ENCODE measurements at regions not wholly inside any gene's neighbourhood (a gene's known extent, or its start where the extent isn't known, plus 50 kb on each side); places are given as distances from the start of the nearest gene placed in this dataset.

DNA sequence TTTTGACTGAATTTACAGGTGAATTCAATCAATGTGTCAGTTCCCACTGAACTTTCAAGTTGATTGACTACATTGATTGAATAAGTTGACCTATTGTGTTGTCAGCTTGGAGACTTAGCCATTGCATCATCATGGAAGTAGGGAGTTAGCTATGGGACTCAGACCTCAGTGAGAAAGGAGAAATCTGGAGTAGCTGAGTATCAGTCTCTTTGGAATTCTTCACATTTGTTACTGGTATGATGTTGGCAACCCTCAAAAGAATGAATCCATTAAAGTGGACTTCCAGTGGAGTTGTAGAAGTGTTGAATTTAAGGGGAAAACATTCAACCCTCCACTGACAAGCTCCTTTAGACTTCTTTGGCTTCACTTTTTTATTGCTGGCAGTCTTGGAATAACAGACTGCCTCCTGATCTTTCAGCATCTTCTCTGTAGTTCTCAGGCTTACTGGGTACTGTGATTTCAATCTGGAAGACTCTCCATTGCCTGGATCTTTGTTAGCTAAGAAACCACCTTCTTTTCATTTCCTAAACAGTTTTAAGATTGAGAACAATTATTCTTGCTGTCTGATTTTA lies 160.3 kb upstream of the NRP1 start:
- TF ChIP-seq POLR2AphosphoS5 (IDR thresholded peaks at IDR 0.05; ENCODE audit: low read depth, low read length) (no peak), SIN3A (IDR thresholded peaks at IDR 0.05; ENCODE audit: borderline replicate concordance, insufficient read depth, low read length) (no peak), FOXP2 (optimal IDR thresholded peaks at IDR 0.05; ENCODE audit: borderline replicate concordance, extremely low read depth, extremely low read length, insufficient read depth) (no peak), TAF1 (IDR thresholded peaks at IDR 0.05; ENCODE audit: borderline replicate concordance, insufficient read depth, low read length) (no peak)
- TF ChIP-seq, protein P1, sequence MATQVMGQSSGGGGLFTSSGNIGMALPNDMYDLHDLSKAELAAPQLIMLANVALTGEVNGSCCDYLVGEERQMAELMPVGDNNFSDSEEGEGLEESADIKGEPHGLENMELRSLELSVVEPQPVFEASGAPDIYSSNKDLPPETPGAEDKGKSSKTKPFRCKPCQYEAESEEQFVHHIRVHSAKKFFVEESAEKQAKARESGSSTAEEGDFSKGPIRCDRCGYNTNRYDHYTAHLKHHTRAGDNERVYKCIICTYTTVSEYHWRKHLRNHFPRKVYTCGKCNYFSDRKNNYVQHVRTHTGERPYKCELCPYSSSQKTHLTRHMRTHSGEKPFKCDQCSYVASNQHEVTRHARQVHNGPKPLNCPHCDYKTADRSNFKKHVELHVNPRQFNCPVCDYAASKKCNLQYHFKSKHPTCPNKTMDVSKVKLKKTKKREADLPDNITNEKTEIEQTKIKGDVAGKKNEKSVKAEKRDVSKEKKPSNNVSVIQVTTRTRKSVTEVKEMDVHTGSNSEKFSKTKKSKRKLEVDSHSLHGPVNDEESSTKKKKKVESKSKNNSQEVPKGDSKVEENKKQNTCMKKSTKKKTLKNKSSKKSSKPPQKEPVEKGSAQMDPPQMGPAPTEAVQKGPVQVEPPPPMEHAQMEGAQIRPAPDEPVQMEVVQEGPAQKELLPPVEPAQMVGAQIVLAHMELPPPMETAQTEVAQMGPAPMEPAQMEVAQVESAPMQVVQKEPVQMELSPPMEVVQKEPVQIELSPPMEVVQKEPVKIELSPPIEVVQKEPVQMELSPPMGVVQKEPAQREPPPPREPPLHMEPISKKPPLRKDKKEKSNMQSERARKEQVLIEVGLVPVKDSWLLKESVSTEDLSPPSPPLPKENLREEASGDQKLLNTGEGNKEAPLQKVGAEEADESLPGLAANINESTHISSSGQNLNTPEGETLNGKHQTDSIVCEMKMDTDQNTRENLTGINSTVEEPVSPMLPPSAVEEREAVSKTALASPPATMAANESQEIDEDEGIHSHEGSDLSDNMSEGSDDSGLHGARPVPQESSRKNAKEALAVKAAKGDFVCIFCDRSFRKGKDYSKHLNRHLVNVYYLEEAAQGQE (IDR thresholded peaks at IDR 0.05; ENCODE audit: insufficient read depth in 1 of 2, low read depth in 2 of 2, low read length in 2 of 2), result no peak

DNA sequence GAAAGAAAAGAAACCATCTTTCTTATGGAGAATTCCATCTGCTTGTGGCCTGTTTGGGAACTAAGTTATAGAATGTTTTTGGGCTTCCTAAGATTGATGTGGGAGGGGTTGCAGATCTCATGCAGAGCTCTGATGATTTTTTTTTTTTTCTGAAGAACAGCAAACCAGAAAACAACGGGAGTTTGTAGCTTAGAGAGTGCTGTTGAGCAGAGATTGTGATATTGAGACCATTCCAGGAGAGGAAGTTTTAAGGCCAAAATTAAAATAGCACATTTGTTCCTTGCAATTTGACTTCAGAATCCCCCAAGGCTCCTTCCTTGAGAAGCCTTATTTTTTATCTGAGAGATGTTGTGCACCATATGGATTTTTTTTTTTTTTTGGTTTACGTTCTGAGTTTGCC lies 159.5 kb upstream of the NRP1 start:
- TF ChIP-seq FOXP2 (optimal IDR thresholded peaks at IDR 0.05; ENCODE audit: borderline replicate concordance, extremely low read depth, extremely low read length, insufficient read depth) (no peak), POLR2AphosphoS5 (IDR thresholded peaks at IDR 0.05; ENCODE audit: low read depth, low read length) (no peak), TAF1 (IDR thresholded peaks at IDR 0.05; ENCODE audit: borderline replicate concordance, insufficient read depth, low read length) (no peak), SIN3A (IDR thresholded peaks at IDR 0.05; ENCODE audit: borderline replicate concordance, insufficient read depth, low read length) (no peak)
- TF ChIP-seq, protein P1 (IDR thresholded peaks at IDR 0.05; ENCODE audit: insufficient read depth in 1 of 2, low read depth in 2 of 2, low read length in 2 of 2), result no peak

DNA sequence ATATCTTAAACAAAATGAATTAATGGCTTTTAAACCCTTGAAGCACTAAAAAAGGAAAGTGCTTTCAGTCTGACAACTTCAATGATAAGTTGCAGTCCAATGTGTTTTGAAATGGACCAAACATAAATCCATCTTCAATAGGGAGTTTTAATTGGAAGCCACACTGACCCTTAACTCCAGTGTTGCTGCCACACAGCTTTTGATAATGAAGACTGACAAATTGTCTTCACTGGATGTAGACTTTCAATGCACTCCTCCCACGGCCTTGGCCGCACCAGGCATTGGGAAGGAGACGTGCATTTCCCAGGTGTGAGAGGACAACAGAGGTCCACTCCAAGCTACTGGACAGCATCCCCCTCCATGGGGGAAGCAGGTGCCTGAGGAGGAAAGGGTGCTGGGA lies 159.0 kb upstream of the NRP1 start:
- no peak for TF ChIP-seq SIN3A (IDR thresholded peaks at IDR 0.05; ENCODE audit: borderline replicate concordance, insufficient read depth, low read length)
- TF ChIP-seq, protein P1 (IDR thresholded peaks at IDR 0.05; ENCODE audit: insufficient read depth in 1 of 2, low read depth in 2 of 2, low read length in 2 of 2), result no peak

DNA sequence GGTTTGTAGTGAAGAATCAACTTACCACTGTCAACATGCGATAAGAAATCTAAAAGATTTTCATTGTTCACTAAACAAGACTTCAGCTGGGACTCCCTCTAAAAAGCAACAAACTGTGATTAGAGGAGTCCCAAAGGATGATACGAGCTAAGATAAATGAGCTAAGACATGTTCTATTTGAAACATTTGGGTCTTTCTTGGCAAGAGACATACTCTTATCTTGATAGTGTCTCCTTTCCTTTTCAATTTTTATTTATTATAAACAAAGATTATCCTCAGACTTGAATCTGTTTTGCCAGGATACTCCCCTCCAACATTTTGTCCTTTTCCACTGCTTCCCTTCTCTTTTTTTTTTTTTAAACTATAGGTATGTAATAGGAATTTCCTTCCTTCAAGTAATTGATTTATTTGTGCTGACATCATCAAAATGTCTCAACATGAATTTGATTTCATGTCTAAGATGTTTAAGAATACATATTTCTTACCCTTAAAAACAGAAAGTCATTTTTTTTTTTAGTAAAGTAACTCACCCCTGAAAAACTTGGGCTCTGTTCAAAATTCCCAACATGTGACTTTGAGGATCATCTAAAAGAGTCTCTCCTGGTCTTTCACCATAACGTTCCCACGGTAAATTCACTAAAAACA lies 158.4 kb upstream of the NRP1 start:
- TF ChIP-seq TAF1 (IDR thresholded peaks at IDR 0.05; ENCODE audit: borderline replicate concordance, insufficient read depth, low read length), result no peak

DNA sequence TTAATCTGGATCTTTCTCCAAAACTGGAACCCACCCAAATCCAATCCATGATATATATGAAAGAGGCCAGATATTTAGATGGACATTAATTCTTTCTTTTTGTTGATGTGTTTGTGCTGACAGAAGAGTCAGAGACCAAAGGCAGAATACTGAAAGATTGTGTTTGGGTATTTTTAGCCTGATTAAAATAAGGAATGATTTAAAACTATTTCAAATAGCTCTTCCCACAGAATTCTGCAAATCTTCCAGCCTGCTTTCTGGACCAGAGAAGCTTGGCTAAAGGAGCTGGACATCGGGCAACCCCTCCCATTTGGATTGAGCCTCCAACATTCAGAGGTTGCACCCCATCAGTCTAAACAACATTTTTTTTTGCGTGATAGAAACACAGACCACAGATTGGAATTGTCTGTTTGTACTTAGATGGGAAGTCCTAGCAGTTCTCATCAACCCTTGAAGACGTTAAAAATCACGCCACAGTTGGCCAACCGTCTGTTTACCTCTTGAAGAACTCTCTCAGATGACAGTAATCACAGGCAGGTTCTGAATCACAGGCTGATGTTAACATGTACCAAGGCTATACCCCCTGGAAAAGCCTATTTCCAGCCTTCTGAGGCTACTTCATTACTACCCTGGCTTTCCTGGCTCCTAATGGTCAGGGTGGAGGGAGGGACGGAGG lies 155.2 kb upstream of the NRP1 start:
- TF ChIP-seq FOXP2 (optimal IDR thresholded peaks at IDR 0.05; ENCODE audit: borderline replicate concordance, extremely low read depth, extremely low read length, insufficient read depth), result no peak
- TF ChIP-seq POLR2AphosphoS5 (IDR thresholded peaks at IDR 0.05; ENCODE audit: low read depth, low read length), result no peak

DNA sequence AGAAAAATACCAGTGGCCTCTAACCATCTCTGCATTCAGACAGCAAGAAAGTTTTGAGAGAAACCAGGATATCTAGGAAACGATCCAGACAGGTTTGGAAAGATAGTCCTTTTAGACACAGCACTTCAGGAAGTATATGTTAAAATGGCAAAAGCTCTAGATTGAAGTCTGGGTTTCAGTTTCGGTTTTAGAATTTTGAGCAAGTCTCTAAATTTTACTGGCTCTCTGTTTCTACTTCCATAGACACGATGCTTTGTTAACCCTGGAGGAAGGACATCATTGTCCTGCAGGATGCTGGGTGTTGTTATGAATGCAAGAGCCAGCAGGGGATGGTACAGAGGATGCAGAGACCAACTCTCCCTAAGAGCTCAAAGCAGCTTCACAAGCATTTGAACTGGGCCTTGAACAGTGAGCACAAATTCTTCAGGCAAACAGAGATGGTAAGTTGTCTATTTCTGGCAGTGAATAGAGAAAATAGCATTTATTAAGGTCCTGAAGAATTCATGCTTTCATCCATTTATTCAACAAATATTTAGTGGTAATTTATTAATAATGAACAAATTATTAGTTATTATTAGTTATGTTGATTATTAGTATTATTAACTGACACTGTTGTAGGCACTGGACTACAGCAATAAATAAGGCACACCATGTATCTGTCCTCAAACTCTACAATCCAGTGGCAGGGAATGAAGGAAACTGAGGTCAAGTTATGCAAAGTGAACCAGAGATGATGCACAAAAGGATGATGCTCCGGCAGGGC lies 152.7 kb upstream of the NRP1 start:
- TF ChIP-seq POLR2AphosphoS5 (IDR thresholded peaks at IDR 0.05; ENCODE audit: low read depth, low read length), result no peak
- TF ChIP-seq, protein P1 (IDR thresholded peaks at IDR 0.05; ENCODE audit: insufficient read depth in 1 of 2, low read depth in 2 of 2, low read length in 2 of 2), result no peak
- TF ChIP-seq FOXP2 (optimal IDR thresholded peaks at IDR 0.05; ENCODE audit: borderline replicate concordance, extremely low read depth, extremely low read length, insufficient read depth), result no peak
- TF ChIP-seq SIN3A (IDR thresholded peaks at IDR 0.05; ENCODE audit: borderline replicate concordance, insufficient read depth, low read length), result no peak
- TF ChIP-seq TAF1 (IDR thresholded peaks at IDR 0.05; ENCODE audit: borderline replicate concordance, insufficient read depth, low read length), result no peak

All from PFSK-1 (cell line).